HepG2 (cell line): ENCODE measurements at regions not wholly inside any gene's neighbourhood (a gene's known extent, or its start where the extent isn't known, plus 50 kb on each side); places are given as distances from the start of the nearest gene placed in this dataset.

Source experiments
- ATAC-seq: fragments of 200-7000 bp; cut with Tn5 transposase; 3 replicates; pipeline ENCODE4 v1.9.1; 2020; ENCODE audit warnings: mild to moderate bottlenecking, moderate library complexity
- BruUV-seq: library from RNA; stranded (reverse); fragments of 400-500 nt; replicated peaks from 2 replicates; lab custom pipeline; 2021; lab: Mats Ljungman, UMichigan
- CTCF ChIA-PET: fragments of 300-600 bp; formaldehyde crosslinking; extraction: SDS; loops from one replicate; lab custom pipeline; 2021; ENCODE audit warnings: low total read pairs, inconsistent platforms, low intra/inter-chr PET ratio; lab: Yijun Ruan, JAX
- POLR2A ChIA-PET: fragments of 350-600 bp; sonication (Branson Sonifier 250); formaldehyde crosslinking; loops from one replicate; lab custom pipeline; 2020; ENCODE audit warnings: antibody characterized with exemption, inconsistent platforms; lab: Yijun Ruan, JAX
- DNase-seq: peaks from one replicate; pipeline ENCODE4 v3.0.0-alpha.2; 2015; ENCODE audit warnings: low spot score
- FAIRE-seq: peaks from 3 replicates; lab custom pipeline; 2011; peaks lifted over from hg19 to GRCh38; lab: Jason Lieb, UNC
- H2AFZ ChIP-seq: one replicate; pipeline ENCODE4 v1.6.1; 2011; ENCODE audit warnings: low read length, inconsistent platforms
- H3K27ac ChIP-seq: fragments of 300-600 bp; 3 replicates; pipeline ENCODE4 v1.8.0; 2011; ENCODE audit warnings: mixed run types, mild to moderate bottlenecking, mixed read lengths, low read length, inconsistent platforms; ENCODE audit not compliant: insufficient read depth; ENCODE audit errors: extremely low read length
- H3K27me3 ChIP-seq, 2 experiments: fragments of 200-600 bp in 1 of 2; 2 replicates in 1 of 2; 3 replicates in 1 of 2; pipeline versions ENCODE4 v1.6.0 to v1.8.0; 2011; ENCODE audit warnings: low read length in 2 of 2, mild to moderate bottlenecking in 2 of 2, moderate library complexity in 2 of 2, inconsistent platforms in 1 of 2; ENCODE audit not compliant: insufficient read depth in 2 of 2, control insufficient read depth in 1 of 2
- H3K36me3 ChIP-seq, 2 experiments: fragments of 200-600 bp in 1 of 2; replicated peaks in 1 of 2; 2 replicates in 1 of 2; 3 replicates in 1 of 2; pipeline versions ENCODE4 v1.5.1 to v1.8.0; 2011; ENCODE audit warnings: low read length in 2 of 2, inconsistent platforms in 1 of 2; ENCODE audit not compliant: insufficient read depth in 2 of 2, control insufficient read depth in 1 of 2
- H3K4me1 ChIP-seq: 2 replicates; pipeline ENCODE4 v1.5.1; 2012; ENCODE audit warnings: low read length, inconsistent platforms; ENCODE audit not compliant: insufficient read depth
- H3K4me2 ChIP-seq: 2 replicates; pipeline ENCODE4 v1.6.0; 2011; ENCODE audit warnings: low read depth, low read length, inconsistent platforms
- H3K4me3 ChIP-seq, 3 experiments: fragments of 200-600 bp in 1 of 3; sonication (generic), shearing (Covaris generic) in 1 of 3; replicated peaks in 1 of 3; 2 replicates each; pipeline ENCODE4 v1.5.1; 2011 to 2016; ENCODE audit warnings: low read length in 3 of 3, inconsistent platforms in 2 of 3, low read depth in 2 of 3, mild to moderate bottlenecking in 2 of 3, control low read depth in 1 of 3, mixed read lengths in 1 of 3; ENCODE audit not compliant: insufficient read depth in 1 of 3
- H3K79me2 ChIP-seq: one replicate; pipeline ENCODE4 v1.6.1; 2011; ENCODE audit warnings: low read length, inconsistent platforms; ENCODE audit not compliant: insufficient read depth
- H3K9ac ChIP-seq: 2 replicates; pipeline ENCODE4 v1.6.0; 2011; ENCODE audit warnings: mild to moderate bottlenecking, low read depth, low read length, inconsistent platforms; ENCODE audit not compliant: insufficient read depth
- H3K9me3 ChIP-seq: 2 replicates; pipeline ENCODE4 v1.5.1; 2012; ENCODE audit warnings: mild to moderate bottlenecking, low read length
- H4K20me1 ChIP-seq: 2 replicates; pipeline ENCODE4 v1.6.0; 2011; ENCODE audit warnings: inconsistent platforms, mild to moderate bottlenecking, low read length, moderate library complexity; ENCODE audit not compliant: insufficient read depth
- AGO1 ChIP-seq: fragments of 200-400 bp; formaldehyde crosslinking; IDR thresholded peaks from 2 replicates; pipeline ENCODE4 v1.6.1; 2017; ENCODE audit warnings: mild to moderate bottlenecking, low read depth, low read length, moderate library complexity; ENCODE audit not compliant: poor library complexity, severe bottlenecking
- JUND ChIP-seq: sonication (generic); formaldehyde crosslinking; IDR thresholded peaks from 2 replicates; pipeline ENCODE4 v1.8.0; 2022; ENCODE audit warnings: mild to moderate bottlenecking, missing genetic modification reagents
- KAT8 ChIP-seq: IDR thresholded peaks from 2 replicates; pipeline ENCODE4 v1.6.1; 2016; ENCODE audit warnings: missing genetic modification reagents, missing compliant biosample characterization
- ZFP90 ChIP-seq: sonication (generic); formaldehyde crosslinking; IDR thresholded peaks from 2 replicates; pipeline ENCODE4 v1.8.0; 2022; ENCODE audit warnings: missing genetic modification reagents, mild to moderate bottlenecking, inconsistent platforms, borderline replicate concordance
- ZNF460 ChIP-seq: sonication (generic); formaldehyde crosslinking; IDR thresholded peaks from 2 replicates; pipeline ENCODE4 v1.5.1; 2020; ENCODE audit warnings: missing genetic modification reagents, mild to moderate bottlenecking, borderline replicate concordance
- ZSCAN9 ChIP-seq: IDR thresholded peaks from 2 replicates; pipeline ENCODE4 v1.6.1; 2016; ENCODE audit warnings: borderline replicate concordance
- WGBS: methylation state at CpG from one replicate; pipeline ENCODE4 v1.1.6; 2017; ENCODE audit warnings: low lambda C conversion rate; 5-methylcytosine and 5-hydroxymethylcytosine counted together
- in situ Hi-C: cut with HindIII; loops from 2 replicates; pipeline ENCODE4 v1.10.0; 2017; ENCODE audit warnings: low pct_unique_long_range_greater_than_20kb; ENCODE audit not compliant: extremely low pct_ligation_motif_present
- intact Hi-C: fragments of 100-400 bp; cut with micrococcal nuclease; formaldehyde crosslinking; loops from one replicate; pipeline ENCODE4 v1.10.0; 2022; ENCODE audit not compliant: unreplicated experiment
- TF ChIP-seq, protein P1 (sequence below): sonication (generic); formaldehyde crosslinking; IDR thresholded peaks from 2 replicates; pipeline ENCODE4 v1.5.1; 2020; ENCODE audit warnings: missing genetic modification reagents, mild to moderate bottlenecking, borderline replicate concordance
- TF ChIP-seq, protein P2 (sequence below): sonication (generic); formaldehyde crosslinking; IDR thresholded peaks from 2 replicates; pipeline ENCODE4 v1.4.0; 2020; ENCODE audit warnings: missing genetic modification reagents, borderline replicate concordance
- TF ChIP-seq, protein P3 (sequence below): sonication (generic); formaldehyde crosslinking; IDR thresholded peaks from 2 replicates; pipeline ENCODE4 v1.5.1; 2020; ENCODE audit warnings: missing genetic modification reagents, mild to moderate bottlenecking, borderline replicate concordance

DNA sequence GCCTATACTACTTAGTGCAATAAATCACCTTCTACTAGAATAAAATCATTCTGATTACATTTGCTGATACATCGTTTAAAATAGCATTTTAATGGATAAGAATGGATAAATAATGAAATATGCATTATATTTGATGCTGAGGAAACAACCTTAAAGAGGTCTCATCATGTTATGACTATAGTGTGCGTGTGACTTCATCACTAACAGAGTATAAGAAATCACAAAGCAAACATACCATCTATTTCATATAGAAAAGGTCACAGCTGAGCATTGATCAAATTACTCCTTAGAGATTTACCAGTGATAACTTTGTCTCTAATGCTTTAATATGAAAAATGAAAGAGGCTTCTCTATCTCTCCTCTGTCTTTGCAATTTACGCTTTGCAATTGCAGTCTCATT, 1620.3 kb upstream of the SLC10A2 start:
- no TSS peak for BruUV-seq
- POLR2A ChIA-PET, result no interaction called here
- Histone ChIP-seq H2AFZ (no peak overlapping the region), H3K9me3 (peaks cover 46% of the 10 kb centered on the region), H3K4me3 (no peak overlapping the region), H3K27ac (no peak overlapping the region), H3K4me1 (no peaks in the 10 kb centered on the region), H3K4me2 (no peak overlapping the region), H4K20me1 (no peaks in the 10 kb centered on the region), H3K9ac (no peak overlapping the region), H3K27me3 (no peaks in the 10 kb centered on the region)
- WGBS, result 6% methylated on average over 3 of the region's 3 CpGs
- intact Hi-C loops, result no loop called here
- CTCF ChIA-PET, result no interaction called here
- no peak for ATAC-seq
- in situ Hi-C loops, result no loop called here
- DNase-seq, result no peak
- no peak for FAIRE-seq
- TF ChIP-seq ZNF460 (CRISPR knock-in tag) (no peak), ZFP90 (CRISPR knock-in tag) (no peak), KAT8 (no peak), AGO1 (no peak), JUND (CRISPR knock-in tag) (no peak), ZSCAN9 (CRISPR knock-in tag) (no peak)
- TF ChIP-seq, protein P1, sequence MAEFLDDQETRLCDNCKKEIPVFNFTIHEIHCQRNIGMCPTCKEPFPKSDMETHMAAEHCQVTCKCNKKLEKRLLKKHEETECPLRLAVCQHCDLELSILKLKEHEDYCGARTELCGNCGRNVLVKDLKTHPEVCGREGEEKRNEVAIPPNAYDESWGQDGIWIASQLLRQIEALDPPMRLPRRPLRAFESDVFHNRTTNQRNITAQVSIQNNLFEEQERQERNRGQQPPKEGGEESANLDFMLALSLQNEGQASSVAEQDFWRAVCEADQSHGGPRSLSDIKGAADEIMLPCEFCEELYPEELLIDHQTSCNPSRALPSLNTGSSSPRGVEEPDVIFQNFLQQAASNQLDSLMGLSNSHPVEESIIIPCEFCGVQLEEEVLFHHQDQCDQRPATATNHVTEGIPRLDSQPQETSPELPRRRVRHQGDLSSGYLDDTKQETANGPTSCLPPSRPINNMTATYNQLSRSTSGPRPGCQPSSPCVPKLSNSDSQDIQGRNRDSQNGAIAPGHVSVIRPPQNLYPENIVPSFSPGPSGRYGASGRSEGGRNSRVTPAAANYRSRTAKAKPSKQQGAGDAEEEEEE (CRISPR knock-in tag), result no peak
- TF ChIP-seq, protein P2, sequence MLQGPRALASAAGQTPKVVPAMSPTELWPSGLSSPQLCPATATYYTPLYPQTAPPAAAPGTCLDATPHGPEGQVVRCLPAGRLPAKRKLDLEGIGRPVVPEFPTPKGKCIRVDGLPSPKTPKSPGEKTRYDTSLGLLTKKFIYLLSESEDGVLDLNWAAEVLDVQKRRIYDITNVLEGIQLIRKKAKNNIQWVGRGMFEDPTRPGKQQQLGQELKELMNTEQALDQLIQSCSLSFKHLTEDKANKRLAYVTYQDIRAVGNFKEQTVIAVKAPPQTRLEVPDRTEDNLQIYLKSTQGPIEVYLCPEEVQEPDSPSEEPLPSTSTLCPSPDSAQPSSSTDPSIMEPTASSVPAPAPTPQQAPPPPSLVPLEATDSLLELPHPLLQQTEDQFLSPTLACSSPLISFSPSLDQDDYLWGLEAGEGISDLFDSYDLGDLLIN (CRISPR knock-in tag), result no peak
- TF ChIP-seq, protein P3, sequence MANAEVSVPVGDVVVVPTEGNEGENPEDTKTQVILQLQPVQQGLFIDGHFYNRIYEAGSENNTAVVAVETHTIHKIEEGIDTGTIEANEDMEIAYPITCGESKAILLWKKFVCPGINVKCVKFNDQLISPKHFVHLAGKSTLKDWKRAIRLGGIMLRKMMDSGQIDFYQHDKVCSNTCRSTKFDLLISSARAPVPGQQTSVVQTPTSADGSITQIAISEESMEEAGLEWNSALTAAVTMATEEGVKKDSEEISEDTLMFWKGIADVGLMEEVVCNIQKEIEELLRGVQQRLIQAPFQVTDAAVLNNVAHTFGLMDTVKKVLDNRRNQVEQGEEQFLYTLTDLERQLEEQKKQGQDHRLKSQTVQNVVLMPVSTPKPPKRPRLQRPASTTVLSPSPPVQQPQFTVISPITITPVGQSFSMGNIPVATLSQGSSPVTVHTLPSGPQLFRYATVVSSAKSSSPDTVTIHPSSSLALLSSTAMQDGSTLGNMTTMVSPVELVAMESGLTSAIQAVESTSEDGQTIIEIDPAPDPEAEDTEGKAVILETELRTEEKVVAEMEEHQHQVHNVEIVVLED (CRISPR knock-in tag), result no peak
- TF ChIP-seq, all 625 proteins: peak for 0
- H3K36me3 ChIP-seq, result no peaks in the 10 kb centered on the region
- no peaks in the 10 kb centered on the region for H3K79me2 ChIP-seq
